ENCODE measurements at regions not wholly inside any gene's neighbourhood (a gene's known extent, or its start where the extent isn't known, plus 50 kb on each side); places are given as distances from the start of the nearest gene placed in this dataset.

DNA sequence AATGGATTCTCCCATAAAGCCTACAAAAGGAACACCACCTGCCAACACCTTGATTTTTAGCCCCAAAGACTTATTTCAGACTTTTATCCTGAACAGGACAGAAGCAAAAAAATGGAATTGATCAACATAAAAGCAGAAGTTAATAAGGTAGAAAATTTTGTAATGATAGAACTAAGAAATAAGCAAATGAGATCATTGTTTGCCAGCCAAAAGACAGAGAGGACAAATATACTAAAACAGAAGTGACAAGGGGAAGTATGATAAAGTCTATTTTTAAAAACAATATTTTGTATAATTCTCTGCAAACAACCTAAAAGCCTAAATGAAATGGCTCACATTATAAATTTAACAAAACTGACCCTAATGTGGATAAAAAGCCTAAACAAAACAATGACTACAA, 110.5 kb upstream of the PRSS3 start:
- no peak overlapping the region for H3K4me3 ChIP-seq (ENCODE audit: low read depth, low read length)
- no peak for DNase-seq (ENCODE audit: low read depth, low spot score)
- ChIA-PET CTCF (no interaction called here), POLR2A (no interaction called here)
- TF ChIP-seq, protein P1, sequence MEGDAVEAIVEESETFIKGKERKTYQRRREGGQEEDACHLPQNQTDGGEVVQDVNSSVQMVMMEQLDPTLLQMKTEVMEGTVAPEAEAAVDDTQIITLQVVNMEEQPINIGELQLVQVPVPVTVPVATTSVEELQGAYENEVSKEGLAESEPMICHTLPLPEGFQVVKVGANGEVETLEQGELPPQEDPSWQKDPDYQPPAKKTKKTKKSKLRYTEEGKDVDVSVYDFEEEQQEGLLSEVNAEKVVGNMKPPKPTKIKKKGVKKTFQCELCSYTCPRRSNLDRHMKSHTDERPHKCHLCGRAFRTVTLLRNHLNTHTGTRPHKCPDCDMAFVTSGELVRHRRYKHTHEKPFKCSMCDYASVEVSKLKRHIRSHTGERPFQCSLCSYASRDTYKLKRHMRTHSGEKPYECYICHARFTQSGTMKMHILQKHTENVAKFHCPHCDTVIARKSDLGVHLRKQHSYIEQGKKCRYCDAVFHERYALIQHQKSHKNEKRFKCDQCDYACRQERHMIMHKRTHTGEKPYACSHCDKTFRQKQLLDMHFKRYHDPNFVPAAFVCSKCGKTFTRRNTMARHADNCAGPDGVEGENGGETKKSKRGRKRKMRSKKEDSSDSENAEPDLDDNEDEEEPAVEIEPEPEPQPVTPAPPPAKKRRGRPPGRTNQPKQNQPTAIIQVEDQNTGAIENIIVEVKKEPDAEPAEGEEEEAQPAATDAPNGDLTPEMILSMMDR (IDR thresholded peaks at IDR 0.05; ENCODE audit: insufficient read depth, low read length, missing control alignments) = no peak

DNA sequence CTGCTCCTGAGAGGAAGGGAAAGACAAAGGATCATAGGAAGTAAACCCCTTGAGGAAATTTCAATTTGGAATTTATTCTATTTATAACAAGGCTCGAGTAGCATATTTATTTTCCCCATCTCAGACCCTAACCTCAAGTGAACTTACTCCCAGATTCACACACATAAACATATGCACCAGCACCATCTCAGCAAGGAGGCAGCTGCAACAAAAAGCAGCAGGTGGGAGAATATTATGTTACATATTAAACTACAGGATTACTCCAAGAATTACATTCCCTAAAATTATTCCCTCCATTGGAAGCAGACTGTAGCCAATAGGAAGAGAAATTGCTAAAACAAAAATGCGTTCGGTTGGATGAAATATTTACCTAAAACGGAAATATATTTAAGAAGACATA, 108.4 kb upstream of the PRSS3 start:
- no peak overlapping the region for H3K4me3 ChIP-seq (ENCODE audit: low read depth, low read length)
- TF ChIP-seq, protein P1 (IDR thresholded peaks at IDR 0.05; ENCODE audit: insufficient read depth, low read length, missing control alignments) = no peak
- CTCF ChIA-PET = interaction anchor here (1.5 kb wide), 1 partner anchor 35 kb away, joined by 5 read pairs; no protein-coding TSS in a partner anchor
- DNase-seq (ENCODE audit: low read depth, low spot score) = no peak
- POLR2A ChIA-PET = no interaction called here

DNA sequence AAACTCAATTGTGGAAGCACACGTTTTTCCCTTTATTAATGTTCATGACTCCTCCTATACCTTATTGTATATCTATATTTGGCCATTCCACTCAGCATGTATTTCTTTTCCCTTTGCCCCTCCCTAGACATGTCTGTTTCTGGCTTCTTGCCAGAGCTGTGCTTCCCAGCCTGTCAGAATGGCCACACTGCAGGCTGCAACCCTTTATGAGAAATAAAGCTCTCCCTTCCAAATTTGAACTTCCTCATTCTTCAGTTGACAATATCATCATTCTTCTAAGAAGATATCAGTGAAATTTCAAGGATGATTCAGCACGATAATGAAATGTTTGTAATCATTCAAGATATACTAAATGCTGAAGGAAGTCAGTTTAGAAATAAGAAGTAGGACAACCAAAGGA, 107.6 kb upstream of the PRSS3 start:
- H3K4me3 ChIP-seq (ENCODE audit: low read depth, low read length) = no peak overlapping the region
- ChIA-PET POLR2A (no interaction called here), CTCF (interaction anchor here (1.1 to 1.5 kb wide), 2 partner anchors 34 to 64 kb away, joined by 4 to 5 read pairs; no protein-coding TSS in a partner anchor)
- TF ChIP-seq, protein P1 (IDR thresholded peaks at IDR 0.05; ENCODE audit: insufficient read depth, low read length, missing control alignments) = no peak
- no peak for DNase-seq (ENCODE audit: low read depth, low spot score)

DNA sequence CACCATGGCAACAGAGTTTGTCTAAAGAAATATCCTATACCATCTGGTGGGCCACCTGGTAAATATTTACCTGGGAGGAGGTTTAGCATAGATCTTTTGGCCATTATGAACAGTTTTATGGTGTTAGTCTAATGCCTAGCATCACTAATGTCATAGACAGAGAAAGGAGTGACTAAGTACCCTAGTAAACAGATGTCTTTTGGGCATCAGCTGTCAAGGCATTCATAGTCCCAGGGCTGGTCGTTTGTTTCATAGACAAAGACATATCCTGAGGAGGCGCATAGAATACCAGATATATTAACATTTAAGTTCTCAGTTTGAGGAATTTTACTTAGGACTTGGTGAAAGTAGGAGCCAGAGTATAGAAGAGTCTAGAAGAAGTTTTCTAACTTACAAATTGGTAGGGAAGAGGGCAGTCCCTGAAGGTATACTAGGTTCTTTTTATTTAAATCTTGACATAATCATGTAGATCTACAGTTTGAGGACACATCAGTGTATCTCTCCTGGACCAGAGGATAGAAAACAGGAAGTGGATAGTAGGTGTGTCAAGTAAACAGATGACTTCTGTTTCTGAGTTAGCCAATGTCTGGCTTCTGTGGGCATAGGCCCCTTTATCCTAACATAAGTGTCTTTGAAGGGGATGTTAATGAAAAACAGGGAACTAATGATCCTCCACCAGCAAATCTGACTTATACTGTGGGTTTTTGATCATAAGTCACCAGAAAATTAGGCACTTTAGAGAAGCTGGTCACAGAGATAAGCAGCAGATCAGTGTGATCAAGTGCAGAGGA, 105.0 kb upstream of the PRSS3 start:
- no peak for DNase-seq (ENCODE audit: low read depth, low spot score)
- CTCF ChIA-PET = interaction anchor here (1.0 kb wide), 1 partner anchor 31 kb away, joined by 3 read pairs; no protein-coding TSS in a partner anchor
- no peak overlapping the region for H3K4me3 ChIP-seq (ENCODE audit: low read depth, low read length)
- TF ChIP-seq, protein P1 (IDR thresholded peaks at IDR 0.05; ENCODE audit: insufficient read depth, low read length, missing control alignments) = no peak
- POLR2A ChIA-PET = no interaction called here

DNA sequence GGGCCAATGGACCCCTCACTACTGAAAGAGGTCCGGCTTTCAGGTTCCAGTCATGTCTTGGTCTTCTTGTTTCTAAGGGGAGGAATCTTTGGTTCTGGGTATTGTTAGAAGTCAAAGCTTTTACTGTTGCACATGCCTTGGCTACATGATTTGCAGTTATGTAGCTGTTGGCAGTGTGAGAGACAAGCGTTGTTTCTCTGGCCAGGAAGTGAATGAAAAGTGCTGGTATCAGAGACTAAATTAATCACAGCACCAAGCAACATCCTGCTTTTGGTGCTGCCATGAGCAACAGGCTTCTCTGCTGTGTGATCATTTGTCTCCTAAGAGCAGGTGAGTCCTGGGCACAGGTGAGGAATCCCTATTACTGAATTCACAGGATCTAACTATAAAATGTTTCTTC, 100.1 kb upstream of the PRSS3 start:
- H3K4me3 ChIP-seq (ENCODE audit: low read depth, low read length) = no peak overlapping the region
- ChIA-PET CTCF (interaction anchor here (1.2 to 3.4 kb wide), 4 partner anchors 8 to 71 kb away, joined by 3 to 17 read pairs (median 4); no protein-coding TSS in a partner anchor), POLR2A (no interaction called here)
- TF ChIP-seq, protein P1 (IDR thresholded peaks at IDR 0.05; ENCODE audit: insufficient read depth, low read length, missing control alignments) = no peak
- DNase-seq (ENCODE audit: low read depth, low spot score) = no peak

DNA sequence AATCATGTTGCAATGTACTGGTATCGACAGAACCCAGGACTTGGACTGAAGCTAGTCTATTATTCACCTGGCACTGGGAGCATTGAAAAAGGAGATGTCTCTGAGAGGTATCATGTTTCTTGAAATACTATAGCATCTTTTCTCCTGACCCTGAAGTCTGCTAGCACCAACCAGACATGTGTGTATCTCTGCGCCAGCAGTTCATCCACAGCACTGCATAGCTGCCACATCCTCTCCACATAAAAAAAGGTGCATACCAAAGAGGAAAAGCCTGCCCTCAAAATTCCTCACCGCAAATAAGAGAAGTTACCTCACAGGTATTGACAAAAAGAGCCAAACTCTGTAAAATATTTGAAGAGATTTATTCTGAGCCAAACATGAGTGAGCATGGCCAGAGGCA, 99.5 kb upstream of the PRSS3 start:
- ChIA-PET POLR2A (no interaction called here), CTCF (interaction anchor here (1.5 to 2.3 kb wide), 2 partner anchors 14 to 72 kb away, joined by 3 to 5 read pairs; no protein-coding TSS in a partner anchor)
- DNase-seq (ENCODE audit: low read depth, low spot score) = no peak
- TF ChIP-seq, protein P1 (IDR thresholded peaks at IDR 0.05; ENCODE audit: insufficient read depth, low read length, missing control alignments) = no peak
- H3K4me3 ChIP-seq (ENCODE audit: low read depth, low read length) = no peak overlapping the region

Measured in AG04449 (cell line).